ENCODE measurements at regions not wholly inside any gene's neighbourhood (a gene's known extent, or its start where the extent isn't known, plus 50 kb on each side); places are given as distances from the start of the nearest gene placed in this dataset.
A peak's percentile ranks its signal among the peaks of the same experiment; 100 is the strongest.
"Not testable (repeated sequence)": the region's sequence is repeated elsewhere in the genome, so short reads cannot be mapped to it uniquely, and the experiment has no call there.

DNA sequence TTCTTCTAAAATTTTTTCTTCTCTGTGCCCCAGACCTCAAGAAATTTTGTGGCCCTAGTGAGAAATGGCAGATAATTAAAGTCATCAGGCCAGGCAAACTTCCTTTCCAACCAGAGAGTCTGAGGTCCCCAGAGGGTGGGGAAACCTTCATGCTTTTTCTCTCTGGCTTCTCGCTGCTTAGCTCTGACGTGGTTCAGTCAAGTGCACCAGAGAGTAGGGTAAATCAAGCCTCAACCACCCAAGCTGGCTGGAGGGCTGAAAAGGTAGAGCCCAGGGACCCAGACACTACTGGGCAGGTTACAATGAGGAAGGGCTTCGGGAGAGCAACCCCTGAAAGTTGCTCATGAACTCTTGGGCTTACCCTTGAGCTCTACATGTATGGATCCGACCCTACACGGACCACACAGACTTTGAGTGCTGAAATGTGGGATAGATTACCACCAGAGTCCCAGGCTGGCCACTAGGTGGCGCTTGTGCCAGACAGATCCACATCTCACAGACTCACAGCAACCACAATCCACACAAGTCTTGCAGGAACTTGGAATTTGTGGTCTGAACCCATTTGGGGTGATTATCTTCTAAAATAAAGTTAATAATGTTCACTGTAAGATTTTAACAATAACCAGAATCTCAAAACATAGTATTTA is 323.5 kb downstream of the KLF13 start:
- DNase-seq: peak; percentile 82
- H3K36me3 ChIP-seq (ENCODE audit: low read depth, missing control alignments); H3K4me3 ChIP-seq; H3K4me1 ChIP-seq; H3K9me3 ChIP-seq; intact Hi-C loops (cut with DNase I; ENCODE audit: low total_unique reads); H3K27me3 ChIP-seq; H3K27ac ChIP-seq: not testable (repeated sequence)
- WGBS, 2 donors: 20% methylated on average over 1 of the region's 6 CpGs; no CpG with 5 or more reads in 1 of the 2 donors
- TF ChIP-seq CTCF (IDR thresholded peaks at IDR 0.05): peak in 1 of 3 experiments; percentile 32

DNA sequence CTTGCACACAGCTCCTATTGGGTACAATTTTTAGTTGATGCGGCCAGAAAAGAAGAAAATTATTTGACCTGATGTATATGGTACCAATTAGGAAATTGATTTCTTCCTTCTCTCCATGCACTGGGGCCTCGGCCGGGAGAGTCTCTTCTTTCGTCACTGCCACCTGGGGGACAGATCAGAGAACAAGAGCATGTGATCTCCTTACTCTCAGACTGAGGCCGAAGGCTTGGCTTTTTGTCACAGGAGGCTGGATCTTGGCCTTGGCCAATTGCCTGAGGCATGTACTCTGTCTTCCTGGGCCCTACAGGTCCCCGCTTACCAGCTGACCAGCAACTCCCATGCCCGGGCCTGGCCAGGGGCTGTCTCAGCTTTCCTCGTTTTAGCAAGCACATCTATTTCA is 330.3 kb downstream of the KLF13 start:
- H3K9me3 ChIP-seq; intact Hi-C loops (cut with DNase I; ENCODE audit: low total_unique reads); H3K27me3 ChIP-seq; H3K4me1 ChIP-seq; H3K36me3 ChIP-seq (ENCODE audit: low read depth, missing control alignments); H3K27ac ChIP-seq; H3K4me3 ChIP-seq; DNase-seq: not testable (repeated sequence)
- WGBS, 2 donors: 69 to 72% methylated on average over 8 of the region's 8 CpGs

DNA sequence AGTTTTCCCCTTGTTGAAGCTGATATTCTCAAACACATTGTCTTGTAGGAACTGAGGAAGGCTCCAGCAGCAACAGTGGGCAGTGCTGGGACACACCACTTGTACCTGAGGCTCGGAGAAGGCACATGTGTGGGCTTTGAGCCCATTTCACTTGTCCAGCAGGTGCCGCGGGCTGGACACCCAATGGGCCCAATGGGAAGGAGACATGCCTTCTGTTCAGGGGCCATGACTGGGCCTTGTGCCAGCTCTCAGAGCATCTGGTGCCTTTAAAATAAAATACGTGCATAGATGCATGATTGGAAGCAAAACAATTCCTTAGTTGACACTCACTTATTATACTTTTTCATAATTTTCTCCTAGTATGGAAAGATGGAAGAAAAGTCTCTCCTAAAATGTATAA is 334.2 kb downstream of the KLF13 start:
- H3K27me3 ChIP-seq: no peaks in the 10 kb centered on the region
- no peaks in the 10 kb centered on the region for H3K4me1 ChIP-seq
- no peak overlapping the region for H3K27ac ChIP-seq
- no peaks in the 10 kb centered on the region for H3K36me3 ChIP-seq (ENCODE audit: low read depth, missing control alignments)
- no peak for DNase-seq
- TF ChIP-seq POLR2A (IDR thresholded peaks at IDR 0.05): no peak
- TF ChIP-seq CTCF (IDR thresholded peaks at IDR 0.05): no peak
- no peaks in the 10 kb centered on the region for H3K9me3 ChIP-seq
- WGBS, 2 donors: 89 to 91% methylated on average over 4 of the region's 4 CpGs
- no peak overlapping the region for H3K4me3 ChIP-seq
- intact Hi-C loops (cut with DNase I; ENCODE audit: low total_unique reads): no loop called here

GRCh38 chr15:31665732-31666131 is 339.1 kb downstream of the KLF13 start:
- H3K9me3 ChIP-seq; H3K36me3 ChIP-seq (ENCODE audit: low read depth, missing control alignments); H3K27ac ChIP-seq; H3K4me1 ChIP-seq; H3K27me3 ChIP-seq; DNase-seq; intact Hi-C loops (cut with DNase I; ENCODE audit: low total_unique reads); H3K4me3 ChIP-seq: not testable (repeated sequence)
- 92 to 95% methylated on average over 8 of the region's 8 CpGs for WGBS, 2 donors

- WGBS, 2 donors: 83 to 91% methylated on average over 4 to 11 of the region's 11 CpGs
- intact Hi-C loops (cut with DNase I; ENCODE audit: low total_unique reads): not testable (repeated sequence)
These were observed 342.7 kb downstream of the KLF13 start for GRCh38 chr15:31669158-31669908.

GRCh38 chr15:31673263-31673662 is 346.6 kb downstream of the KLF13 start:
- 76 to 84% methylated on average over 3 of the region's 3 CpGs for WGBS, 2 donors
- H3K4me1 ChIP-seq; intact Hi-C loops (cut with DNase I; ENCODE audit: low total_unique reads): not testable (repeated sequence)

More at GRCh38 chr15:31669158-31669908, 342.7 kb downstream of the KLF13 start:
- DNase-seq; H3K36me3 ChIP-seq (ENCODE audit: low read depth, missing control alignments); H3K4me1 ChIP-seq; H3K27ac ChIP-seq; H3K27me3 ChIP-seq; H3K4me3 ChIP-seq; H3K9me3 ChIP-seq: not testable (repeated sequence)

DNA sequence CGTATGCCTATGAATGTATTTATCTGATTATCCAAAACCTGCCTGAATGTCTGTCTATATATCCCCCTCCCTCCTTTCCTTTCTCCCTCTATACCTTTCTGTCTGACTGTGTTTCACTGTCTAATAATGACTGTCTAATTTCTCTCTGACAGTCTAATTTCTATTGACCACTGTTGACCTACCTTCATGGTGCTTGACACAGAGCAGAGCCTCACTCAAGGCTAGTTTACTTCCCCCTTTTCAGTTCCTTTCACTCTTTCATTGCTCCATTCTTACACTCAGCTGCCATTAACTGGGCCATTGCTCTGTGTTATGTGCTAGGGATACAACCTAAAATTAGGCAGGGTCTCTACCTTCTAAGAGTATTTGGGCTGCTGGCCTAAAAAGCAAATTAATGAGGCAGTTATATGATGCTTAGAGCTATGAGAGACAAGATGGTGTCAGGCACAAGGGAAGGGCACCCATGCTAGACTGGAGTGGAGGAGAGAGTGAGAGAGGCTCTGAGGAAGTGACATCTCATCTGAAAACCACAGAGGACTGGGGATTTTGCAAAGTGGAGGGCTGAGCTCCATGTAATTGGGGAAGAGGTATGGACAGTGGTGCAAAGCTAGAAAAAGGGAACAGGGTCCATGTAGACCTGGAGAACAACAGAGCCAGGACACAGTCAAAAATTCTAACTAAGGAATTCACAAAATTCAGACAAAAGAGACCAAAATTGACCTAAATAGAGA is 348.6 kb upstream of the CHRNA7 start:
- DNase-seq; H3K4me3 ChIP-seq; intact Hi-C loops (cut with DNase I; ENCODE audit: low total_unique reads): not testable (repeated sequence)

More at GRCh38 chr15:31673263-31673662, 346.6 kb downstream of the KLF13 start:
- not testable (repeated sequence) for H3K27me3 ChIP-seq; H3K27ac ChIP-seq; DNase-seq; H3K9me3 ChIP-seq; H3K36me3 ChIP-seq (ENCODE audit: low read depth, missing control alignments); H3K4me3 ChIP-seq

DNA sequence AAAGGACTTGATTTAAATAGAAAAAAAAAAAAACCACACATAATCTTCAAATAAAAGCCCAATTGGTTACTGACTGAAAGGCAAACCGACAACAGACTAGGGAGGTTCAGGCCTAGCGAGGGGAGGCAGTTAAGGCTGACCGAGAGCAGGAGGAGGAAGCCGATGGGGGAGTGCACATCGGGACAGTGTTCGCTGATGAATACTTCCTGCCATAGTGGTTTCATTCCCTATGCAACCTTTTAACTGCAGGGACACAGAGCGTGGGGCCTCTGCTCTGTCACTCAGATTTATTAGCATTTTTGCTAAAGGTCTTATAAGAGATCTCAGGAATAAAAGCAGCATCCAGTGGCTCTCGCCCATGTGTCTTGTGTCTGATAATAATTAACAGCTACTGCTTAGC is 343.2 kb upstream of the CHRNA7 start:
- 77 to 81% methylated on average over 8 of the region's 8 CpGs for WGBS, 2 donors
- H3K9me3 ChIP-seq; H3K36me3 ChIP-seq (ENCODE audit: low read depth, missing control alignments); H3K27ac ChIP-seq; H3K4me1 ChIP-seq; H3K27me3 ChIP-seq; DNase-seq; H3K4me3 ChIP-seq; intact Hi-C loops (cut with DNase I; ENCODE audit: low total_unique reads): not testable (repeated sequence)

More for the DNA sequence above, 348.6 kb upstream of the CHRNA7 start:
- H3K4me1 ChIP-seq; H3K9me3 ChIP-seq; H3K27ac ChIP-seq; H3K36me3 ChIP-seq (ENCODE audit: low read depth, missing control alignments); H3K27me3 ChIP-seq: not testable (repeated sequence)
- 94 to 100% methylated on average over 1 of the region's 1 CpG for WGBS, 2 donors

- H3K27me3 ChIP-seq; H3K4me1 ChIP-seq; H3K4me3 ChIP-seq; H3K9me3 ChIP-seq; intact Hi-C loops (cut with DNase I; ENCODE audit: low total_unique reads); DNase-seq; H3K36me3 ChIP-seq (ENCODE audit: low read depth, missing control alignments); H3K27ac ChIP-seq: not testable (repeated sequence)
- 60% methylated on average over 1 of the region's 5 CpGs; no CpG with 5 or more reads in 1 of the 2 donors for WGBS, 2 donors
These were observed 333.8 kb upstream of the CHRNA7 start for GRCh38 chr15:31696509-31696908.

Data from testis (tissue), 2 donors.